Thyroid gland (tissue), 4 donors: ENCODE measurements at regions not wholly inside any gene's neighbourhood (a gene's known extent, or its start where the extent isn't known, plus 50 kb on each side); places are given as distances from the start of the nearest gene placed in this dataset.

Experiments
- POLR2A ChIP-seq, 2 donors: fragments of 450-650 bp; IDR thresholded peaks; one replicate each; pipeline ENCODE4 v1.6.1; 2017; ENCODE audit warnings: antibody characterized with exemption in 2 of 2, mild to moderate bottlenecking in 2 of 2, moderate library complexity in 1 of 2
- TF ChIP-seq, protein P1 (sequence below), 6 experiments: fragments of 200-600 bp in 3 of 6; fragments of 450-650 bp in 3 of 6; sonication (generic) in 3 of 6; IDR thresholded peaks; one replicate each; pipeline ENCODE4 v1.5.1; 2016 to 2019; ENCODE audit warnings: antibody characterized with exemption in 6 of 6, mild to moderate bottlenecking in 2 of 6, inconsistent platforms in 1 of 6, moderate library complexity in 1 of 6

DNA sequence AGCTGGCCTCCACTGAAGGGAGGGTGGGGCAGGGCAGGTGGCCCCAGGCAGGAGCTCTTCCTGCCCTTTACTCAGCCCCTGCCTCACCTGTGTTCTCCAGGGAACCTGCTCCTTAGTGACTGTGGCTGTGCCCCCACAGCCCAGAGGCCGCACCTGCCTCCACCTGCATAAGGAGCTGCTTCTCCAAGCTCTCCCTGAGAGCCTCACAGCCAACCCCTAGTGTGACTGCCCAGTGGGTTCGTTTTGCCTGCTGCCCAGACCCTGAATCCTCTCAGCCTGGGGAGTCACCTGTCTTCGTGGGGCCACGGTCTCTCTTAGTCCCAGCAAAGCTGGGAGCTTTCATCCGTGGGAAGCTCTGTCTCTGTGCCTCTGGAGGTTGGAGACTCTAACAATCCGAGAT, 94.4 kb downstream of the GLRX3 start:
- TF ChIP-seq, protein P1, sequence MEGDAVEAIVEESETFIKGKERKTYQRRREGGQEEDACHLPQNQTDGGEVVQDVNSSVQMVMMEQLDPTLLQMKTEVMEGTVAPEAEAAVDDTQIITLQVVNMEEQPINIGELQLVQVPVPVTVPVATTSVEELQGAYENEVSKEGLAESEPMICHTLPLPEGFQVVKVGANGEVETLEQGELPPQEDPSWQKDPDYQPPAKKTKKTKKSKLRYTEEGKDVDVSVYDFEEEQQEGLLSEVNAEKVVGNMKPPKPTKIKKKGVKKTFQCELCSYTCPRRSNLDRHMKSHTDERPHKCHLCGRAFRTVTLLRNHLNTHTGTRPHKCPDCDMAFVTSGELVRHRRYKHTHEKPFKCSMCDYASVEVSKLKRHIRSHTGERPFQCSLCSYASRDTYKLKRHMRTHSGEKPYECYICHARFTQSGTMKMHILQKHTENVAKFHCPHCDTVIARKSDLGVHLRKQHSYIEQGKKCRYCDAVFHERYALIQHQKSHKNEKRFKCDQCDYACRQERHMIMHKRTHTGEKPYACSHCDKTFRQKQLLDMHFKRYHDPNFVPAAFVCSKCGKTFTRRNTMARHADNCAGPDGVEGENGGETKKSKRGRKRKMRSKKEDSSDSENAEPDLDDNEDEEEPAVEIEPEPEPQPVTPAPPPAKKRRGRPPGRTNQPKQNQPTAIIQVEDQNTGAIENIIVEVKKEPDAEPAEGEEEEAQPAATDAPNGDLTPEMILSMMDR (IDR thresholded peaks at IDR 0.05) = no peak
- no peak for TF ChIP-seq POLR2A (IDR thresholded peaks at IDR 0.05)
